GM19324 (cell line): ENCODE measurements at regions not wholly inside any gene's neighbourhood (a gene's known extent, or its start where the extent isn't known, plus 50 kb on each side); places are given as distances from the start of the nearest gene placed in this dataset.
"Not testable (repeated sequence)": the region's sequence is repeated elsewhere in the genome, so short reads cannot be mapped to it uniquely, and the experiment has no call there.

Experiments used
- ATAC-seq: cut with Tn5 transposase; IDR thresholded peaks from one replicate; pipeline ENCODE4 v1.9.1; 2021; ENCODE audit warnings: mild to moderate bottlenecking, moderate library complexity; ENCODE audit not compliant: unreplicated experiment, low FRiP score

DNA sequence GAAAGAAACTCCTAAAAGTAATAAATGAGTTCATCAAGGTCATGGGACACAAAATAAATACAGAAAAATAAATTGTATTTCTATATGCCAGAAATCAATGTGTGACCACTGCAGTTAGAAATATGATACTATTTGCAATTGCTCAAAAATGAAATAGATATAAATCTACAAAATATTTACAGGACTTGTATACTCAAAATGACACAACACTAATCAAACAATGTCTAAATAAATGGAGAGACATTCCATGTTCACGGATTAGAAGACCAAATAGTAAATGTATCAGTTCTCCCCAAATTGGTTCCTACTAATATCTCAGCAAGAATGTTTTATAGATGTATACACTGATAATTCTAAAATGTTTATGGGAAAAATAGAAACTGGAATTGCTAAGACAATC is 345.3 kb downstream of the NR2F1-AS1 start:
- ATAC-seq, result no peak

DNA sequence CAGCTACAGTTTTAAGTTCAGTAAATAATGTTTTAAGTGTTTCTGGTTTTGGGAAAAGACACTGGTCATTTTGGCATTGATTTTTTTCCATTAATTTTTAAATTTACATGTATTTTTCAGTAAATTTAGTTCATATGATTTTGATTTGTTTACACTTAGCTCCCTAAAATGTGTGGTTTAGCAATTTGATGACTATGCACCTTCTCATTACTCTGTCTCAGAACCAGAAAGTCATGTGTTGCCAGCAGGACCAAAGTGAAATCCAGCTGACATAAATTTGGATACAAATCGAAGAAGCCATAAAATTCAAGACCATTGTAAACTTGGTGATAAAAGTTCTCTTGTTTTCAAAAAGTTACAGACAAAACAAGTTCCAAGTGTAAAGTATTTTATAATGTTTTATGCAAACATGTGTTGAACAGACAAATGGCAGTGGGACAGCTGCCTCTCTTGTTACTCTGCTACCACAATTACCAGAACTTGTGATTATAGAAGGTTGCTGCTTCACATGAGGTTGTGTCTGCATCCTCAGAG is 354.8 kb downstream of the NR2F1-AS1 start:
- ATAC-seq, result no peak

DNA sequence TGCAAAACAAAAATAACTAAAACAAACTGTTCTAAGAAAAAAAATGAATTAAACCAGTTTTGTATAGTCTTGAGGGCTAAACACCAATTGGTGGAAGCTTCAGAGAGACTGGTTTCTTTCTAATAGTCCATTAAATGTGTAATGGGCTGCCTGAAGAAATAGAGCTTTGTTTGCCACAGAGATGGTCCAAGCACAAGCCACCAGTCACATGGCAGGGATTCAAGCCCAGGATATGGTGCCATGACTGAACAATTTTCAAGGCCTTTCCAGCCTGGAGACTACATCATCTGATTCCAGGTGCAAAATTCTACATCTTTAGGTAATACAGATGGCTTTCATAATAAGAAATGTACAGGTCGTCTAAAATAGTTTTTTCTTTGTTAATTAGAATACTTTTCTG is 355.3 kb downstream of the NR2F1-AS1 start:
- no peak for ATAC-seq

DNA sequence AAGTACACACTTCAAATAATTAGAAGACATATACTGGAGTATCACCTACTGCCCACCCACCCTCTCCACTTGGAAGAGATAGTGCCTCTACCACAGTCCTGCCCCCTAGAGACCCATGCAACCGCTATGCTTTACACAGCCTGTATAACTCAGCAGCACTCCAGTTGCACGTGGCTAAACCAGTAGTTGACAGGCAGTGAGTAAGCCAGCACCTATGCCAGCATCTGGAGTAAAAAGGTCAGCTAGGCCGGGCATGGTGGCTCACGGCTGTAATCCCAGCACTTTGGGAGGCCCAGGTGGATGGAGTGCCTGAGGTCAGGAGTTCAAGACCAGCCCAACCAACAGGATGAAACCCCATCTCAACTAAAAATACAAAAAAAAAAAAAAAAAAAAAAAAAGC is 356.4 kb downstream of the NR2F1-AS1 start:
- no peak for ATAC-seq

DNA sequence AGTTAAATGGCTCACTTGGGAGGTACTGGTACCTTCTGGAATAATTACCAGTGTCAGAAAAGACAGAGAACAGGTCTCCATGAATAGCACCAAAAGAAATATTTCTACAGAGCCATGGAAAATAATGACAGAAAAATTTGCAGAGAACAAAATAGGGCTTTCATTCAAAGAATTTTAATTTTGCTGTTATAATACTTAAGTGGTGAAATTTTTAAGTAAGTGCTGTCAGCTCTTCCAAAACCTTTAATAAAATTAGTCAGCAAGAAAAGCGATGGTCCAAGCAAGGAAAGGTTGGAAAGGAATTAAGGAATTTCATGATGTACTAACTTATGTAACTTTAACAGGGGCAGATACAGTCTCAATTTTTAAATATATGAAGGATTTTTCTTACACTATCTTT is 359.2 kb downstream of the NR2F1-AS1 start:
- no peak for ATAC-seq

DNA sequence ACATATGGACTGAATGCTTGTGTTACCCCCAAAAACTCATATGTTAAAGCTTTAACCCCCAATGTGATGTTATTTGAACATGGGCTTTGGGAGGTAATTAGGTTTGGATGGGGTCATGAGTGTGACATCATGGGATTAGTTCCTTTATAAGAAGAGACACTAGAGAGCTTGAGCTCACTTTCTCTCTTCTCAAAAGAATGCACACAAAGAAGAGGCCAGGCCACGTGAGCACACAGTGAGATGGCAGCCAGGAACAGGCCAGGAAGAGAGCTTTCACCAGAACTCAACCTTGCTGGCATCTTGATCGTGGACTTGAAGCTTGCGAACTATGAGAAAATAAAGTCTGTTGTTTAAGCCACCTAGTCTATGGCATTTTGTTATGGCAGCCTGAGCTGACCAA is 360.6 kb downstream of the NR2F1-AS1 start:
- no peak for ATAC-seq

DNA sequence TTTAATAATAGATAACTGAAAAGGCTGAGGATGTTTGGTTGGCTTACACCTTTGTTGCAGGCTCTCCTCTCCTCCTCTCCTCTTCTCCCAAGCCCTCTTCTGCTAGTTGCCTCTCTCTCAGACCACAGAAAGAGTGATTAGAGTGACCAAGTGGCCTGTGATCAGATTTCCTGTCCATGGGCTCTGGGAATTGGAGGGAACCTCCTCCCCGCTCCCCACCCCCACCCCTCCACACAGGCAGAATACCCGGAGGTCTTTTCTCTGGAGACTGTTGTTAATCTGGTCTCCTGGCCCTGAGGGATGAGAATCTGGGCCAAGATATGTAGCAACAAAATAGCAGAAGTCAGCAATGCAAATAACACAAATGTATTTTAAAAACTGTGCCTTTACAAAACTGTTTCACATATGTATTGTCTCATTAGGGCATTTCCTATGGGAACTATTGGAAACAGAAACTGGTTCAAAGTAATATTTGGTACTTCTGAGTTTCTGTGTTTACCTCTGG is 361.3 kb downstream of the NR2F1-AS1 start:
- ATAC-seq, result no peak

DNA sequence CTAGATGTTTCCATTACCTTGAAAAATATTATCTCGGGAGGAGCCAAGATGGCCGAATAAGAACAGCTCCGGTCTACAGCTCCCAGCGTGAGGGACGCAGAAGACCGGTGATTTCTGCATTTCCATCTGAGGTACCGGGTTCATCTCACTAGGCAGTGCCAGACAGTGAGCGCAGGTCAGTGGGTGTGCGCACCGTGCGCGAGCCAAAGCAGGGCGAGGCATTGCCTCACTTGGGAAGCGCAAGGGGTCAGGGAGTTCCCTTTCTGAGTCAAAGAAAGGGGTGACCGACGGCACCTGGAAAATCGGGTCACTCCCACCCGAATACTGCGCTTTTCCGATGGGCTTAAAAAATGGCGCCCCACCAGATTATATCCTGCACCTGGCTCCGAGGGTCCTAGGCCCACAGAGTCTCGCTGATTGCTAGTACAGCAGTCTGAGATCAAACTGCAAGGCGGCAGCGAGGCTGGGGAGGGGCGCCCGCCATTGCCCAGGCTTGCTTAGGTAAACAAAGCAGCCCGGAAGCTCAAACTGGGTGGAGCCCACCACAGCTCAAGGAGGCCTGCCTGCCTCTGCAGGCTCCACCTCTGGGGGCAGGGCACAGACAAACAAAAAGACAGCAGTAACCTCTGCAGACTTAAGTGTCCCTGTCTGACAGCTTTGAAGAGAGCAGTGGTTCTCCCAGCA is 367.8 kb downstream of the NR2F1-AS1 start:
- not testable (repeated sequence) for ATAC-seq

DNA sequence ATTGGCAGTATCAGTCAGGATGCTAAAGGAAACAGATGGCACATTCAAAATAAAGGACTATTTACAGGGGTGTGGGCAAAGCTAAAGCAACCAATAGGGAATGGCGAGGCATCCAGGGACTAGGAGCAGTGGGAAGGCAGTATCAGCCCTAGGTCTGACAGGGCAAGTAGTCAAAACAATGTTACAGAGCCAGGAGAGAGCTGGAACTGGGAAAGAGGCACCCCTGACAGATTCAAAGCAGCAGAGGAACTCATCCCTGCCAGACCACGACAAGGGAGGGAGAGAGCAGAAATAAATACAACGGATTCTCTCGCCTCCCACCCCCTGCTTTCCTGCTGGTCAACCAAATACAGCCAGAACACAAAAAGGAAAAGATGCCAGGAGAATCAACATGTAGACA is 371.5 kb downstream of the NR2F1-AS1 start:
- ATAC-seq, result no peak

DNA sequence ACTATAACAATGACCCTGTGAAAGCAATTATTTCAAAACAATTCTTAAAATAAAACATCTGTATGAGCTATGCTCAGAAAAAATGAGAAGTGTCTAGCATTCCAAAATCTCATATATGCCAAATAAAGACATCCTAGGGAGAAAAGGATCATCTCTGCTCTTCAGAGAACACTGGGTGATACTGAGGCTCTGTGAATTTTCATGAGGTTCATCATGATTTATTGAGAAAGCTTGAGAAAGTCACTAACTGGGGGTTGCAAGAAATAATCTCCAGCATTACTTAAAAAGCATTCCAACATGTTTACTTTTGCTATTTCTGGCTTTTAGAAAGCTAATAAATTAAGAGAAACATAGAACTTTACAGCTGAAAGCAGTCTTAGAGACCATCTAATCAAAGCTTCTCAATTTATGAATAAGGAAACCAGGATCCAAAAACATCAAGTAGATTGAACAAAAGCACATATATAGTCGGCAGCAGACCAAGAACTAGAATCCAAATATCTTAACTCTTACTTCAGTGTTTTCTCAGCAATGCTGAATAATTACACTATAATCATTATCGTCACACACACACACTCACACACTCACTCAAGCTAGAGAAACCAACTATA is 372.8 kb downstream of the NR2F1-AS1 start:
- ATAC-seq, result no peak

DNA sequence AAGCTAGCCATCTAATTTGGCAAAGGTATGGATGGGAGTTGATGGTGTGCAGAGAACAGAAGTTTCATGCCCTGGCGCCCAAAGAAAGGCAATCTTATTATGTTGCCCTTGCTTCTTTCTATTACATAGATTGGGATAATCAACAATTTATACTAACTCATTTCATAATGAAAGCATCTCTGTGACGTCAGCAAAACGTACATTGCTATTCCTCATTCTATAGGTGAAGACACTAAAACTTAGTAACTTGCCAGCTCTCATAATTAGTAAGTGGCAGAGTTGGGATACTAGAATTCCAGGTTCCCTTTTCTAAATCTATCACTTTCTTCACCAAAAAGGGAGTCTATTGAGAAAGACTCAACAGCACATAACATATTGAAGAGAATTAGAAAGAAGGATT is 374.8 kb downstream of the NR2F1-AS1 start:
- ATAC-seq, result no peak

DNA sequence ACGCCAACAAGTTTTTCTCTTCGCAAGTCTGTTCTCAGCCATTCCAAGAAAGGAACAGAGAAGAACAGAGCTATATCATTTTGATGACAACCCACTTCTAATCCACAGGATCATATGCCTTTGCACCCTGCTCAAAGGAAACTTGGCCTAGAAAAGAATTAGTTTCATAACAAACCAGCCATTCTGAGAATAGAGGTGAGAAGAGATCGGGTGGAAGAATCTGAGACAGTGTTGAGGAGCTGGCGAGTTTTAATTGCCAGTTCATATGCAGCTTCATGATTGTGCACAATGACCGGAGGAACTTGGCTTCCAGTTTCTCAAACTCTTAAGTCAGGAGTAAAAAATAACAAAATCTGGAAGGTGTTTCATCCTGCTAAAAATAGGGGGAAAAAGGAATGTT is 380.0 kb downstream of the NR2F1-AS1 start:
- ATAC-seq, result no peak

DNA sequence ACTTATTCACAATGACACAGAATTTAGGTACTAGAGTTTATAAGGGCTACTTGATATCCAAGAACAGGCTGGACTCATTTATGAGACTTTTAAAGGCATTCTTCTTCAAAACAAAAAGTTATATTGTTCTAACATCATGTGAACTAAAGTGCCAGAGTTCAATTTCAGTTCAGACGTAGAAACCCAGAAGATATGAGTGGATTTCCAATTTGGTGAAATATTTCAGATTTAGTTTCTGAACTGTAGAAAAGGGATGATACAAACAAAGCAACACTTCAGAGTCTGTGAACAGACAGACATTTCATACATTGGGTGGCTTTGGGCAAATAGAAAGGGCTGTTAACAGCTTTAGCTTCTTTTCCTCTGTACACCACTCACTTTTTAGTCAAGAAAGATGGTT is 384.0 kb downstream of the NR2F1-AS1 start:
- ATAC-seq, result no peak

DNA sequence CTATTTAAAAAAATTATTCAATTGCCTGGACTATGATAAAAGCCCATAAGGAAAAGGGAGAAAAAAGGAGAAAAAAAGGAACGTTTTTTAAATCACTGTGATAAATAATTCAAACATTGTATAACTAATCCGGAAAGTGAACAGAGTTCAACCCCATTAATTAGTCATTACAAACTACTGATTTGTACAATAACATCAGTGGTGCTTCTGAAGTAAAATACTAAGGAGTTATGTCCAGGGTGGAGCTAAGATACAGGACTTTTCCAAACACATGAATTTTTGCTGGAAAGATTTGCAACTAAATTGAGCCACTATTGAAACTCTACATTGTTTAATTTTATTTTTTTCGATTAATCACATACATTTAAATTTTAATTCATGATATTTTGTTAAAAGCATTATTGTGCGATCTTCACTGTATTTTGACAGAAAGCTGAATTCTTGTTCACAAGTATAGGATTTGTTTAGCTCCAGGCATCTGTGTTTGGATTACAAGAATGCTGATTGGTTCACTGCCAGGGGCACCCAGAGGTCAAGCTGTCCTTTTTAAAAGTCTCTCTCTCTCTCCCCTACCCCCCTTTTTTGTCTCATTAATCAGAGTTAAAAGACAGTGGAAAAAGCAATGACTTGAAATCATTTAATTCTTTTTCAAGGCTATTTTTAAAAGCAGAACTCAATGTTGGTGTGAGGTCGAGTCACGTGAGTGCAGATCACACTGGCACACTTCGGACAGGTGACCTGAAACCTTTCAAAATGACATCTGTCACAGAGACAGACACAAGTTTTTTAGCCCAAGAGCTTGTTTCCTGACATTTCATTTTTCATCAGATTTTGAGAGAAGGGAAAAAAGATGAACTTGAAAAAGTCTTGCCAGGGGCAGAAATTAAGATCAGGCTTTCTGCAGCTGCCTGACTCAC is 387.3 kb downstream of the NR2F1-AS1 start:
- ATAC-seq, result no peak

DNA sequence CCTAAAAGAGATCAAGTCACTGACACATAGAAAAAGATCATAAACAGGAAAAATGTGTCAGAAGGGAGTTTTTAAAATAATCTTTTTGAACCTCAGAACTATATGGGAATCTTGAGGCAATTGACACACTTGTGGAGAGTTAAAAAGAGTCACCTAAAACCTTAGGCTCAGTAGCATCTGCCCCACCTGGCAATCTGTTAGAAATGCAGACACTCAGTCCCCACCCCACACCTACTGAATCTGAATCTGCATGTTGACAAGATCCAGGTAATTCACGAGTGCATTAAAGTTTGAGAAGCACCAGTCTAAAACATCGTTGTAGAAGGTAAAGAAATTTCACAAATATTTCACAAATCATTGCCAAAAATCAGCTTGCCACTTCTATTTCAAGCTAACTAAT is 388.3 kb downstream of the NR2F1-AS1 start:
- no peak for ATAC-seq

DNA sequence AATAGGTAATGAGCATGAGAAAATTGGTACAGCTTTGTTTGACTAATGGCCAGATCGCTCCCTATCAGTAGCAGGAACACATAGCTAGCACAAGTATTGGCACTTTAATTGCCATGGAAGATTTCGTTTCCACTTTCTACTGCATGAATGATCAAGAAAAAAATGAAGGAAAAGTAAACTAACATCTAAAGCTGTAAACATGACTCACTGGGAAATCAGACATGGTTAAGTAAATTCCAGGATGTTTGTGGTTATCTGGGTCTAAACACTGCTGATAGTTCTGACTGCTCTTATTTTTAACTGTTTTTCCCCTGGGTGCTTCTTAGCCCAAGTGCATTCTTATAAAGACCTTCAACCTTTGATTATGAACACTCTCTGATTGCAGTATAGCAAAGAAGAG is 388.9 kb downstream of the NR2F1-AS1 start:
- ATAC-seq, result no peak

DNA sequence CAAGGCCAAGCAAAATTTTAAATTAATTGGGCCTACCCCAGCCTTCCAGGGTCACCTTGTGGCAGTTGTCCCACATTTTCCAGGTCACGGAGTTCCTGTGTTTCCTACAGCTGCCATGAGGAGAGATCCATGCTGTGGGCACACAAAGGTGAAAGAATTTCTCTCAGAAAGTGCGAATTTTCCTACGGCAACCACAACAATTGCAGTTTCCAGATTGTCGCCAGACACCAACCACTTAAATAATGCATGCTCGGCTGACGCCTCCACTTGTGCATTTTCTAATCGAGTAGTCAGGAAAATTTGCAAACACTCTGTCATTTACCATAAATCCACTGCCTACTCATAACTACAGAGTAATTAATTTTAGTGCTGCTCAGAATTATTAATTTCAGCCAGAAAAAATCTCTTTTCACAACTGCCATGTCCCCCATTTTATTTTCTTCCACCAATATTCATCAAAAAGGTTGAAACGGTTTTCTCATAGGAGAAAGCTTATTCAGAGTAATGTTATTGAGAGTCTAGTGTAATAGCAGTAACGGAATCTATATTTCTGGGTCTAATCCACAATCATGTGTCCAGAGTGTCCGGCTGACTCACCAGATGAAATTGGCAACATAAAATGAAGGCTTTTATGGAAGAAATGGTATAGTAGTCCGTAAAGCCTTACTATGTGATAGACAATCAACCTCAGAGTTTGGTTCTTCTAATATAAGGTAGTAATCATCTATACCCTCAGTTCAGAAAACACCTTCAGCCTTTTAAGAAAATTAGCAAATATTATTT is 389.8 kb downstream of the NR2F1-AS1 start:
- ATAC-seq, result no peak

DNA sequence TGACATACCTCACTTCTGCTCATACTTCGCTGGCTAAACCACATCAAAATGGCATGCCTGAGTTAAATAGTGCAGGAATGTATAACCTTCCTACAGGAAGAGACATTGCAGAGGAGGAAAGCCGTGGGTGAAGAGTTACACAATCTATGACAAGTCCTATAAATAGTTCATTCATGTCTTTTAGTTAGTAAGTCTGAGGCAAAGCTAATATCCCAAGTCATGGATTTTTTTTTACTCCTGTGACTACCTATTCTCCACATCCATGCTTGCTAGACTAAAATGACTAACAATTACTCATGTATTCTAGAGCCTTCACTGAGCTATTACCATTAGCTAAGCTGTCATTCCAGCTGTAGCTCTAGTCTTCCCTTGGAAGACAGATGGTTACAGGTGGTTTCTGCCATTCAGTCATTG is 391.3 kb downstream of the NR2F1-AS1 start:
- ATAC-seq, result no peak

DNA sequence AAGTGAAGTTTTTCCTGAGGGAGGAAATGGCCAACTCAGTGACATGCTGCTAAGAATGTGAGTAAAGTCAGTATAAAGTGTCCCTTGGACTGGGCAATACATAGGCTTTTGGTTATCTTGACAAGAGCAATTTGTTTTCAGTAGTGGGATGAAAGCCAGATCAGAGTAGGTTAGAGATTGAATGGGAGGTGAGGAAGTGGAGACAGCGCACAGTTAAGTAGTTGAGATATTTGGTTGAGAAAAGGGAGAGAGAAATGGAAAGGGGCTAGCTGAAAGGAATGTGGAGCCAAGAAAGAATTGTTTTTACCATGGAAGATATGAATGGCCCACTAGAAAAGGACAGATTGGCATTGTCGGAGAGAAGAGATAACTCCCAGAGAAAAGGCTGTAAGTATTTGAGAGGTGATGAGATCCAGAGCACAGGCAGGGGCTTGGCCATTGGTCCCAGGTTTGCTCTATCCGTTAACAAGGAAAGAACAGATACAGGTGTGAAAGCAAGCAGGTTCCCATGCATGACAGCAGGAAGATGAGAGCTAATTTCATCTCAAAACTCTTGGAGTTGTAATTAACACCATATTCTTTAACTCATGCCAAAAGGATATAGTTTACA is 392.0 kb downstream of the NR2F1-AS1 start:
- ATAC-seq, result no peak
